NCI-H1417 (cell line): ENCODE measurements at regions not wholly inside any gene's neighbourhood (a gene's known extent, or its start where the extent isn't known, plus 50 kb on each side); places are given as distances from the start of the nearest gene placed in this dataset.
A peak's percentile ranks its signal among the peaks of the same experiment; 100 is the strongest.

ENCODE experiments used
- DNase-seq, 3 experiments: peaks; one replicate each; lab custom pipeline; 2025; lab: John Stamatoyannopoulos, UW

DNA sequence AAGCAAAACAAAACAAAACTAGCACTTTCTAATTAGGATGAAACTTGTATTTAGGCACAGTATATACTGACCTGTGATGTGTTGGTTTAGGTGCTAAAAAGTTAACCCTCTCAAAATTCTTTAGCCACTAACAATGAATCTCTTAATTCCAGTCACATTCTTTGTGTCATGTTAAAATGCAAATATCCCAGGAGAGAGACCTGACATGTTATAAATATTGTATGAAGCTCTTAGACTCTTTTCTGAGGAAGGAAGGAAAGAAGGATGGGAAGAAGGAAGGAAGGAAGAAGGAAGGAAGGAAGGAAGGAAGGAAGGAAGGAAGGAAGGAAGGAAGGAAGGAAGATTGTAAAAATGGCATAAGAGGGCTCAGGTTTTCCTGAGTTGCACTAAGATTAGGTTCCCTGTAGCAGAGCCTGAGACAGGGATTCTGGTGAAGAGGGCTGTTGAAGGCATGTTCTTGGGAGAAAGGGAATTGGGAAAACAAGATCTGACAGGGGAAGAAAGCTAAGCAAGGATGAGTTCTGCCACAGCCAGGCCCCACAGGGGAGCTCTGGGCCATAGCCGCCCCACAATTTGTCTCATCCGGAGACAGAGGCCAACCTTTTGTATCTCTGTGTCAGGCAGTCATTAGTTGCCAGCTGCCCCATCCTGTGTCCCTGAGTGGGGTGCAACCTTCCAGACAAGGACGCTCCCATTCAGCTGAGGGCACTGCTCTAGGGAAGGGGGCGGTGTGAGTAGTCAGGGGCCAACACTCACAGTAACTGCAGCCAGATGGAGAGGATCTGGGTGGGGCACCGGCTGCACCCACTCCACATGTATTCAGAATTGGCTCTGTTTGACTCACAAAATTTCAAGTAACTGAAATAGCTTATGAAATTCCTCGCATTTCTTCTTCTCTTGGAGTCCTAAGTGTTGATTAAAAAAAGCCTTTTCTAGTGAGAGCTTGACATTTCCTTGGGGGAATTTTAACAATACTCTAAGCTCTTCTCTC, 189.3 kb upstream of the ARG1 start:
- no peak for DNase-seq

DNA sequence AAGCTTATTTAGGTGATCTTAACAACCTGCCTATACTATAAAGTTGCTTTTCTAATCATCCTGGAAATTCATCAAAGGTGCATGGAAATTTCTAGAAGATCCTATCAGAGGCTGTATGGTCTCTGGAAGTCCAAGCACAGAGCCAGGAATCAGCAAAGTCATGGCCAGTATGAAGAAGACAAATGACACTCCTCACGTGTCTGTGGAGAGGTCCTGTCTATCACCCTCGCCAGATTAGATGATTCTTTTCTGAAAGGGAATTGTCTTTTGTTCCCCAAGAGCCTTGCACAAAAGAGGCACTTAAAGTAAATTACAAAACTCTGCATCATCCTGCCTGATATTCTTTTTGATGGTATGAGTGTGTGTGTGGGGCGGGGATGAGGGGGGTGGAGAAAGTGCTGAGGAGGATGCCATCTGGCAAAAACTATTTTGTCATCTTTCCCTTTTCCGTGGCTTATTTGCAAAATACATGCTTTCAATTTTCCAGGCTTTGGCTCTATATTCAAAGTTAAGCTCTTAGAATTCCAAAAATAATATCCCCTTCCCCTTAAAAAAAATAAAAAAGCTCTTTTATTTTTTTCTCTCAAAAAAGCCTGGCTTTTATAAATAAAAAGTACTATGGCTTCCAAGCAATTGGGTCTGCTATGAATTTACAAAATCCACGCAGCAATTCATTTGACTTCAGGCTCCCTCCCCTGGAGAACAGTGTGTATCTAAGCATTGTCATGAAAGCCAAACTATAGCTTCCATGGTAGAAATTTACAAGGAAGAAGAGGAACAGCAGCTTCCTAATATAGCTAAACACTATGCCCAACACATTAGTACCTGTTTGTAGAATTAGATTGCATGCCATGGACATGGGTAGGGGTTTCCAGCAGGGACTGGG, 185.2 kb upstream of the ARG1 start:
- DNase-seq = no peak

DNA sequence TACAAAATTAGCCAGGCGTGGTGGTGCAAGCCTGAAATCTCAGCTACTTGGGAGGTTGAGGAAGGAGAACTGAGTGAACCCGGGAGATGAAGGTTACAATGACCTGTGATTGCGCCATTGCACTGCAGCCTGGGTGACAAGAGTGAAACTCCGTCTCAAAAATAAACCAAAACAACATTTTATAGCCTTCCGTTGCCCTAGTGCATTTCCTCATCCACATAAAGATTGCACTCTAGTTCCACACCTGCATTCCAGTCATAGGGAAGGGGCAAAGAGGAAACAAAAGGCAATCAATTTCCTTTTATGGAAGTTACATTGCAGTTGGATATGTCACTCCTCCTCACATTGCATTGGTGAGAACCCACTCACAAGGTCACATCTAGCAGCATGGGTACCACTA, 182.7 kb upstream of the ARG1 start:
- no peak for DNase-seq

DNA sequence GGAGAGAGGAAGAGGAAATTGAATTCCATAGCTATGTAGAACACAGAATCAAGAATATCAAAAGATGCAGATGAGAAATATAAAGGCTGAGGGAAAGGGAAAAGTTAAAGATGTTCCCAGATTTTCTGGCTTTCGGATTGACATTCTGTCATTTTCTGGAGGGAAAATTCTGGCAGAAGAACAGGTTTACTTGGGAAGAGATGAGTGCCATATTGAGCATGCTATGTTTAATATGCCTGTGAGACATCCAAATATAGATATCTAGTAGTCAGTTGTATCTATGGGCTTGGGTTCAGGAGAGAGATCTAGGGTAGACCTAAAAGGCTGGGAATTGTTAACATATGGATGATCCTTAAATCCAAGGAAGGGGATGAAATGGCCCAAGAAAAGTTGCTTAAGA, 181.9 kb upstream of the ARG1 start:
- no peak for DNase-seq

DNA sequence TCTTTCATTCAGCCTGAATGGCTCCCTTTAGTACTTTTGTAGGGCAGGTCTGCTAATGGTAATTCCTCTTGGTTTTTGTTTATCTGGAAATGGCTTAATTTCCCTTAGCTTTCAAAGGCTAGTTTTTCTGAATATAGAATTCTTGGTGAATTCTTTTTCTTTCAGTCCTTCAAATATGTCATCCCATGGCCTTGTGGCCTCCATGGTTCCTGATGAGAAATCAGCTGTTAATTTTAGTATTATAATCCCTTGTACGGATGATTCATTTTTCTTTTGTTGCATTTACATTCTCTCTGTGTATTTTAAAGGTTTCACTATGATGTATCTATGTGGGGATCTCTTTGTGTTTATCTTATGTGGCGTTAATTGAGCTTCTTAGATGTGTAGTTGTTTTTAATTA, 179.6 kb upstream of the ARG1 start:
- no peak for DNase-seq

DNA sequence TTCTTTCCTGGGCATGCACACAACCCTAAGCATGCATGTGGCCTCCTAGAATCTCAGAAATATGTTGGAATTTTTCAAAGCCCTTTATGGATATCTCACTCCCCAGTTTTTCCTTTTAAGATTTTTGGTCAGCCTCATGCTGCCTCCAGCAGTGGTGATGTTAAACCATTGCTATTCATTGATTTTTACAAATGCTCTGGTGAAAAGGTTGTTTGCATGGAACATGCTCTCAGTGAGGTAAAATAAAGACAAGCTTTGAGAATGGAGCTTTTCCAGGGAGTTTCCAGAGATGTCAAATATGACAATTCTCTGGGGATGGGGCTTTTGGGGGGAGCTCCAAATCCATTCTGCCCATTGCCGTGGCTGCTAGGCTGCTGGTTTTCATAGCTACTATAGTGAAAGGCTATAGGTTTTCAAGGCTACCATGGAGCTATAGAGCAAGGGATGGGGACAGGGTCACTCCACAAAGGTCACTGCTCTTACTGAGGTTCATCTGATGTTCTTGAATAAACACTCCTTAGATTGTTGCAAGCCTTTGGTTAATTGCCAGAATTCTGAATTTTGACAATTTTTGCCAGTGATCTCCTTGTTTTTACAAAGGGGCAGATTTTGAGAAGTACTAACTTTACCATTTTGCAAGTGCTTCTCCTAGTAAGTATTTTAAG, 178.1 kb upstream of the ARG1 start:
- no peak for DNase-seq

DNA sequence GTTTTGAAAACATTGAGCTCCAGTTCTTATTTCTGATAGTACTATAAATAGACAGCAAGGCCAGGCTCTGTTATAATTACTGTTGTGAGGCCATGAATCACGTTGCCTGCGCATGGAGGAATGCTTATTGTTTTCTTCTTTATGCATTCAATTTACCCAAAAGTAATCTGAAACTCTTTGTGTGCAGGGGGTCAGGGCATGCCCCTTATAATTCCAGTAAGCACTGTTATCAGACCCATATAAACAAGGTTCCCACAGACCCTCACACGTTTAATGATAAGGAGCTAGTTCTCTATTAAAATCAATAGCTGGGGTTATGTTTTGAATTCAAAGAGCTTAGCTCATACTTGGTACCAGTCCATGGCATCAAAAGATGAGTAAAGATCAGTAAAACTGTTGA, 174.8 kb upstream of the ARG1 start:
- no peak for DNase-seq

DNA sequence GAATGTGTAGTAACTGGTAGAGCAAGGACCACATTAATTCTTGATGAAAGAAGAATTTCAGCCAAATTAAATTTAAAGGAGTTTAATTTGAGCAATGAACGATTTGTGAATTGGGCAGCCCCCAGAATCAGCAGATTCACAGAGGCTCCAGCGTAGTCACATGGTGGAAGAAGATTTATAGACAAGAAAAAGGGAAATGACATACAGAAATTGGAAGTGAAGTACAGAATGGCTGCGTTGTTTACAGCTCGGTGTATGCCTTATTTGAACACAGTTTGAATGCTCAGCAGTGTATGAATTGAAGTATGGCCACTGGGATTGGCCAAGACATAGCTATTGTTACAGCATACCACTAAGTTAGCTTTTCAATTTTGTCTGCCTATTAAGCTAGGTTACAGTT, 173.6 kb upstream of the ARG1 start:
- no peak for DNase-seq

DNA sequence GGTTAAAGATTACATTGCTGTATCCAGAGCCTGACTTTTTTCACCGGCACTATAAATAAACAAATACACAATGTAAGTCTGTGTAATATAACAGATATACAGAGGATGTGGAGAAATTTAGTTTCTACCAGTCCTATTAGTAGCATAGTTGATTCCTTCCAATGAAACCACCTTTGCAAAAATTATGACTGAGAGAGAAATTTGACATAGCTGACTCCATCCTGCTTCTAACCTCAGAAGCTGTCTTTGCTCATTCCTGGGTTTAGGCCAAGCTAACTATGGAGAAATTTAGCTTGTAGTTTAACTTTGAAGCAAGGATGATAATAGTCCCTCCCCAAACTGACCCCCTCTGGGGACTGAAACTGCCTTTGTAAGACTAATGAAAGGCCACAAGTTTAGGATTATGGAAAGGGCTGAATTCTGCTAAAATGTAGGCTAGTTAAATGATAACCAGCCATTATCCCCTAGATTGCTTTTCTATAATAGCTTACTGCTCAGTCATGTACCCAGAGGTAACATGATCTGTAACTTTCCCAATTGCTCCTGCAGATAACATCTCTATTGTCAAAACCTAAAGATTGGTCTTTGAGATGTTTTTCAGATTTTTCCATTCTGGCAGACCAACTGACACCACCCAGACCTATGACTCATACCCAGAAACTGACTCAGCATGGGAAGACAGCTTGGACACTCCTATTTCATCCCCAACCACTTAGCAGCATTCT, 172.8 kb upstream of the ARG1 start:
- DNase-seq = no peak

DNA sequence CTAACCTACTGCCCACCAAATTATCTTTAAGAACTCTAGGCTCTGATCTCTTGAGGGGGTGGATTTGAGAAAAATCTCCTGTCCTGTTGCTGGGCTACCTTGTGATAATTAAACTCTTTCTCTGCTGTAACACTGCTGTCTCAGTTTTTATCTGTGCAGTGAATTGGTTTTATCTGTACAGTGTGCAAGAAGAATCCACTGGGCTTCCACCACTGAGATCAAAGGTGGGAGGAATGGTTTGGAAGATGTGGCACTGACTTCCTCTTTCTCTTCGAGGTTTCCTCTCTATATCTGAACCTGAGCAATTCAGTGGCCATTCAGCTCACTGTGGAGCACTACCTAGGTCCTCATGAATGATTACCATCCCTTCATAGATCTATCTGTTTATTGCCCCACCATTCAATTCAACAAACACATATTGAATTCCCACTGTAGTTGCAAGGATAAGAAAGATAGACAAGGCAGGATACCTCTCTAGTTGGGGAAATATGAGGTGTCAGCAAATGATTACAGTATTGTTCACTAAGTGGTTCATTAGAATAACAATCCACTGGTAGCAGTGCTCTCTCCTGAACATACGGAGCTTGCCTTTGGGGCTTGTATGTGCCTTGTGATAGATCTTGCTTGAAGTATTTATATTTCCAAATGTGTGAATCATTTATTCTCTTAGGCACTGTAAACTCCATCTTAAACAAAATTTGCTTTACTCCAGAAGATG, 172.1 kb upstream of the ARG1 start:
- no peak for DNase-seq

DNA sequence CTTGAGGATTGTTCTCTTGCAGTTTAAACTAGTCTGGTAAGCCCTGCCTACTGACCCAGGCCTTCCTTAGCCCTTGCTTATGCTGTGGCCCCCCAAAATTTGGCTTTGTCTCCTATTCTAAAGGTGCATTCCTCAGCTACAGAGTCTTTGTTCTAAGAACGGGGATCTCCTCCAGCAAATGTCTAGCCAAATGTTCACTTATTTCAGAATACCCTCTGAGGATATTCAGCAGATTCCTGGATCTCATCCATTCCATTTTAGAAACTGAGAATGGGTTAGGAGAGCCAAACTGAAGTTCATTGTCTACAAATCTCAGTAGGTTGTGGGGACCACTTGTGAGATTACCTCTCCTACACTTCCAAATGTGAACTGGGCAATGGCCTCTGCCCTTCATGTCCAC, 164.2 kb upstream of the ARG1 start:
- DNase-seq = no peak

DNA sequence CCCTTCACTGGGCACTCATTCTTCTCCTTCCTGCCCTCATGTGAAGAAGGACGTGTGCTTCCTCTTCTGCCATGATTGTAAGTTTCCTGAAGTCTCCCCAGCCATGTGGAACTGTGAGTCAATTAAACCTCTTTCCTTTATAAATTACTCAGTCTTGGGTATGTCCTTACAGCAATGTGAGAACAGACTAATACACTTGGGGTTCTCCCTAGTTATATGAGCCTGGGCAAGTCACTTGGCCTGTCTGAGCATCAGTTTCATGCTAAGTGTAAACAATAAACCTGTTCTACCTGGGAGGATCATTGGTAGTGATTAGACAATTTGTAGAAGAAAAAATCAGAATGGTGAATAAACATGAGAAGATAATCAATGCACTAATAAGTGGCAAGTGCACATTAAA, 162.2 kb upstream of the ARG1 start:
- no peak for DNase-seq

DNA sequence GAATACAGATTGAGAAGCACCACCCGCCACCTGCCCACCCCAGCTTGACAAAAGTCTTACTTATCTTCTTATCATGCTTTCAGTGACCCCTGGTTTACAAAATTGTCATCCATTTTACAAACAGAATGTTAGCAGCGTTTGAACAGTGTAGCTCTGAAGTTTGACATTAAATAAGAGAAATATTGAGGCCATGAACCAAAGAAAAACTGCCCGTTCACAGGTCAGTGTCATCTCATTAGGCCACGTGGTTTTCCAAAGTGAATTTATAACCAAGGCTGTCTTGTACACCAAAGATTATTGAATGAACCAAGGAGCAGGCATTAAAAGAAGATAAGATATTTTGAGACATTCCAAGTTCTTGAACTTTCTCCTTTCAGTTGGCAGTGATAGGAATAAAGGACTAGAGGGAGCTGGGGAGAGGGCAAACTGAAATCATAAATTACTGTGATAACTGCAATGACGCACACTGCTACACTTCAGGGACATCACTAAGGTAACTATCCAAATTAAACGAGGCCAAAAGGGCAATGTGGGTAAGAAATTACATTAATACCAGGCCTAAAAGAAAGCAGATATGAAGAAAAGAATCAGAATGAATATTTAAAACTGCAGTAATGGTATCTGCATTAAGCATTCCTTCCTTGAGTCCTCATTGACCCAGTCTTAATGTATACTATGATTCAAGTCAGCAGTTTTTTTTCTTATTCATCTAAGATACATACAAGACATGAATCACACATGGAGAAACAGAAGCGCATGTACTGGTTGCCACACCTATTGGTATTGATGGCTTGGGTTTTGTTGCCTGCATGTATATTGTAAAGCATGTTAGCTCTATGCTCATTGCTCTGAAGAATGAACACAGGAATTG, 159.8 kb upstream of the ARG1 start:
- no peak for DNase-seq

DNA sequence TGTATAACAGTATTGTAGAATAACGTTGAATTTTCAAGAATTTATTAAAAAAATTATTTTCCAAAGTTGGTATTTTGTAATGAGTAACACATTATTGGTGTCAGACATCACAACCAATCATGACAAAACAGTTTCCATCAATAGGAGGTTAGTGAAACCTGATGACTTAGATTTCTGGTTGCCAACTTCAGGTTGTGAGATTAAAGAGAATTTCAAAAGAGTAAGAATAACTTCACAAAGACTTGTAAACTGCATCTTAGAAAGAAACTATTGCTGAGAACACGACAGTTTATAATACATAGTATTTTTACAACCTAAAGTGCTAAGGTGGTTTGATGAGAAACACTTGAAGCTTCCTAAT, 159.2 kb upstream of the ARG1 start:
- DNase-seq = no peak

DNA sequence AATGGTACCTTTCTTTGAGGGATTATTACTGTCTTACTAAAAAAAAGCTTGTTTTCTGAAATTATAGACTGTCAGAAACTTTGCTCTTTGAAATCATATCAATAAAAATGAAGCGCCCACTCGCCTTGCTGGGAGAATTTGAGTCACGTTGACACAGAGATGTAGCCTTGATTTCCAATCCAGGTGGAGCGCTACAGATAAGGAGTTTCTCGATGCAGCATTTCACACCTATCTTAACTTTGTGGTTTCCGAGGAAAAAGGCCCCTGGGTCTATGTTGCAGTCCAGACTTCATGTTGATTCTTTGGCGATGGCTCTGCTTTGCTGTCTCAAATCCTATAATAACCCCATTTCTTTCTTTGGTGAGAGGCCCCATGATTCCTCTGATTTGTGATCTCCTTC, 158.1 kb upstream of the ARG1 start:
- DNase-seq = no peak

DNA sequence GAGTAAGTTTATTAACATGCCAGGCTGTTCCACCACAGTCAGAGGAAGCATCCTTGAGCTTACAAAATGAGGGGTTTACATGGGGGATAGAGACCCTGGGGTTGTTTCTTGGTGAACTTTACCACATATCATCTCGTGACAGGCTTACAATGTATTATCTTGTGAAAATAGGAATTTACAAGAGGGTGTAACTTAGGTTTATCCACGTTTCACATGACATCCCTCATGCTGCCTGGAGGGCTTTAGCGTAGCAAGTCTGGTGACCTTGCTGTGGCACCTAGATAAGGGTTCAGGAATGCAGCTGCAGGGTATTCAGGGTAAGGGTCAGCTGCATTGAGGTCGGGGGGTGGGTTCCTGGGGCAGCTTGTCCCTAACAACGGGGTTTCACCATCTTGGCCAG, 154.6 kb upstream of the ARG1 start:
- DNase-seq = no peak

DNA sequence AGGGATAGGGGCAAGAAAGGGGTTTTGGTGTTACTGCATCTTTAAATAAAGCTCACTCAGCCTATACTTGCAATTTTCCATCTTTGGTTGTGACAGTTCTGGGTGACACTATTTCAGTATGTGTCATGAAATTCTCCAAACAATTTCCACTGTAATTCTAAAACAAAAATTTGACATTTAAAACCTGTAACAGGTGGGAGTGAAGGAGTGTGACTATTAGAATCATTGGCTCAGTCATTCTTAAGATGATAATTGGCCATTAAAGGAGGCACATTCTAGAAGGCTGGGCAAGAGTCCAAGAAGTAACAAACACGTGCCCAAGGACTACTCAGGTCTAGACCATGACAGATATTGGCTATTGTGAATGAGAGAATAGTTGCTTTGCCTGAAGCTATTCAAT, 153.3 kb upstream of the ARG1 start:
- DNase-seq = peak in 1 of 3 experiments; percentile 59

DNA sequence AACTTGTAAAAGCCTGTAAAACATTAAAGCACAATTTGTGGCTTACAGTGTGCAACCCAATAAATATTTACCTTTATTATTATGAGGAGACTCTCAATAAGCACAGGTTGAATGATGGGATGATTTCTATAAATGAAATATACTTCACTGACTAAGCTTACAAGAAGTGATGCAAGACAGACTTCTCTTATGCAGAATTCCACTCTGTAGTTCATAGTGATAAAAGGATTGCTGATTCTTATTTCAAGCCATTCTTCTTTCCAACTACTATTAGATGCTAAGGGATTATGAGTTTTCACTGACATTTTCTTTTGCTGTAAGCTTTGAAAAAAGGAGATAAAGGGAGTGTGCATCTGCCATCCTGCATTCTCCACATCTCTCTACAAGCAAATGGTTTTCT, 149.0 kb upstream of the ARG1 start:
- no peak for DNase-seq

DNA sequence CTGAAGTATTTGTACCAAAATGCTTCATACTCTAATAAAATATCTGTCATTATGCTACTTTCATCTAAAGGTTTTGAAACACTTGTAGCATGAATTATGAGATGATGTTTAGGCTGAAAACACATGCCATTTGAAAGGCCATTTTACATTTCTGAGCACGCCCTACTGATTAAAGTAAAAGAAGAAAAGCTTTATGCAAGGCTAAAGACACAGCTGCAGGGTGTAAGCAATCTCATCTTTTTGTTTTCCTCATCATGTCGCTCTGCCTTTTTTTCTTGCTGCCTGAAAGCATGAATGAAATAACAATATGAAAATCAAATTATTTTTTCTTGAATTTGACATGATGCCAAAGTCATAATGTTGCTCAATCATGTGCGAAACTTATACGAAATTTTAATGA, 148.6 kb upstream of the ARG1 start:
- no peak for DNase-seq

DNA sequence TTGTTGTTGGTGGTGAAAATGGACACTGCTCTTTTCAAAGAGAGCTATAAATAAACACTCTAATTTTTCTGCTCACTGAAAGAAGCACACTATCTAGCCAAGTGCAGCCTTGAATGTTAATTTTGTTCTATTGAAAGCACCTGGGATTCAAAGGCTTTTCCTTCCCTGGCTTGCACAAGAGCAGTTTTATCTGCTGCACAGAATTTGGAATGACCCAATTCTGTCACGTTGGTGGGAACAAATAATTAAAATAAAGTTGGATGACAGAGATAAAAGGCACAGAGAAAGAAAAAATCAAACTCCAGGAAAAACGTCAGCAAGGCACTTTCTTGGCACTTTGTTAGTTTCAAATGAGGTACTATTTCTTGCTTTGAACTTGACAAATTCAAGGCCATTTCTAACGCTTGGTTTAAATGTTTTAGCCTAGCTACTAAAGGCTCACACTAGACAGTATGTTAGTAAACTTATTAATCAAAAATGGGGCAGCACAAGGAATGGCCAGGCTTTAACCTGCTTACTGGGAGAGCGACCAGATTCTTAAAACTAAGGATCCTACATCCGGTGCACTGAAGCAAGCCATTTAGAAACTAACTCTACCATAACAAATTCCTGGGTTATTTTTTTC, 145.5 kb upstream of the ARG1 start:
- no peak for DNase-seq
